ENCODE measurements at regions not wholly inside any gene's neighbourhood (a gene's known extent, or its start where the extent isn't known, plus 50 kb on each side); places are given as distances from the start of the nearest gene placed in this dataset.

DNA sequence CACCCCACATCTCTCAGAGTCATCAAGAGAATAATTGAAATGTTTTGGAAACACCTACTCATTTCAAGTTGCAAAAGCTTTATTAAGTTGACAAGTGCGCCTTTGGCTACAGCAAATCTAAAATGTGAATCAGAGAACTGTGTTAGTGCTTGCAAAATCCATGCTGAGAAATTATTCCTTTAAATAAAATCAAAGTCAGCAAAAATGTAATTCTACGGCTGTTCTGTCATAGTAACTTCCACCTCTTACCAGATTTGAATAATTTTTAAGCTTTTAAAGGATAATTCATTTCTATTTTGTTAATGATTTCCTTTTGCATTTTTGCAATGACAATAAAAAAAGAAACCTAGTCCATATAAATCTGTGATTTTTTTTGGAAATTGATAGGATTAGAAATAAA is 1779.1 kb downstream of the STIM2 start:
- TF ChIP-seq, protein P1, sequence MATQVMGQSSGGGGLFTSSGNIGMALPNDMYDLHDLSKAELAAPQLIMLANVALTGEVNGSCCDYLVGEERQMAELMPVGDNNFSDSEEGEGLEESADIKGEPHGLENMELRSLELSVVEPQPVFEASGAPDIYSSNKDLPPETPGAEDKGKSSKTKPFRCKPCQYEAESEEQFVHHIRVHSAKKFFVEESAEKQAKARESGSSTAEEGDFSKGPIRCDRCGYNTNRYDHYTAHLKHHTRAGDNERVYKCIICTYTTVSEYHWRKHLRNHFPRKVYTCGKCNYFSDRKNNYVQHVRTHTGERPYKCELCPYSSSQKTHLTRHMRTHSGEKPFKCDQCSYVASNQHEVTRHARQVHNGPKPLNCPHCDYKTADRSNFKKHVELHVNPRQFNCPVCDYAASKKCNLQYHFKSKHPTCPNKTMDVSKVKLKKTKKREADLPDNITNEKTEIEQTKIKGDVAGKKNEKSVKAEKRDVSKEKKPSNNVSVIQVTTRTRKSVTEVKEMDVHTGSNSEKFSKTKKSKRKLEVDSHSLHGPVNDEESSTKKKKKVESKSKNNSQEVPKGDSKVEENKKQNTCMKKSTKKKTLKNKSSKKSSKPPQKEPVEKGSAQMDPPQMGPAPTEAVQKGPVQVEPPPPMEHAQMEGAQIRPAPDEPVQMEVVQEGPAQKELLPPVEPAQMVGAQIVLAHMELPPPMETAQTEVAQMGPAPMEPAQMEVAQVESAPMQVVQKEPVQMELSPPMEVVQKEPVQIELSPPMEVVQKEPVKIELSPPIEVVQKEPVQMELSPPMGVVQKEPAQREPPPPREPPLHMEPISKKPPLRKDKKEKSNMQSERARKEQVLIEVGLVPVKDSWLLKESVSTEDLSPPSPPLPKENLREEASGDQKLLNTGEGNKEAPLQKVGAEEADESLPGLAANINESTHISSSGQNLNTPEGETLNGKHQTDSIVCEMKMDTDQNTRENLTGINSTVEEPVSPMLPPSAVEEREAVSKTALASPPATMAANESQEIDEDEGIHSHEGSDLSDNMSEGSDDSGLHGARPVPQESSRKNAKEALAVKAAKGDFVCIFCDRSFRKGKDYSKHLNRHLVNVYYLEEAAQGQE (IDR thresholded peaks at IDR 0.05; ENCODE audit: low read depth, low read length), result no peak
- TF ChIP-seq FOS (IDR thresholded peaks at IDR 0.05; ENCODE audit: borderline replicate concordance, extremely low read depth, insufficient read length), result no peak

Data from GM12878 (cell line).